GM12878 (cell line): ENCODE measurements at regions not wholly inside any gene's neighbourhood (a gene's known extent, or its start where the extent isn't known, plus 50 kb on each side); places are given as distances from the start of the nearest gene placed in this dataset.

Experiments
- ASH2L ChIP-seq: fragments of 300-600, 200-600 bp; sonication (generic); IDR thresholded peaks from 2 replicates; pipeline ENCODE4 v1.6.1; 2017; ENCODE audit warnings: low read depth, mild to moderate bottlenecking, borderline replicate concordance
- ATF7 ChIP-seq: fragments of 450-650 bp; IDR thresholded peaks from 2 replicates; pipeline ENCODE4 v1.6.1; 2016; ENCODE audit warnings: low read depth, mild to moderate bottlenecking
- CBFB ChIP-seq: IDR thresholded peaks from 2 replicates; pipeline ENCODE4 v1.6.1; 2016; ENCODE audit warnings: antibody characterized with exemption, low read depth
- IKZF1 ChIP-seq: fragments of 450-650 bp; conservative IDR thresholded peaks from 2 replicates; pipeline ENCODE4 v1.6.1; 2017; ENCODE audit warnings: antibody characterized with exemption, mild to moderate bottlenecking
- JUND ChIP-seq: IDR thresholded peaks from 2 replicates; pipeline ENCODE4 v1.6.1; 2012; ENCODE audit warnings: low read depth, mild to moderate bottlenecking, low read length, improper control_type of control experiment, moderate library complexity
- NBN ChIP-seq: fragments of 450-650 bp; IDR thresholded peaks from 2 replicates; pipeline ENCODE4 v1.6.1; 2016
- NFYA ChIP-seq: IDR thresholded peaks from 2 replicates; pipeline ENCODE4 v1.6.1; 2011; ENCODE audit warnings: low read depth, mild to moderate bottlenecking, low read length, improper control_type of control experiment, borderline replicate concordance
- PAX5 ChIP-seq: IDR thresholded peaks from 2 replicates; pipeline ENCODE4 v1.6.1; 2011; ENCODE audit warnings: low read depth, low read length, borderline replicate concordance
- PAX8 ChIP-seq: fragments of 450-650 bp; IDR thresholded peaks from 2 replicates; pipeline ENCODE4 v1.6.1; 2017; ENCODE audit warnings: mild to moderate bottlenecking, moderate library complexity
- SPI1 ChIP-seq: IDR thresholded peaks from 2 replicates; pipeline ENCODE4 v1.6.1; 2011; ENCODE audit warnings: low read depth, mild to moderate bottlenecking, low read length, moderate library complexity, borderline replicate concordance; ENCODE audit not compliant: insufficient read depth
- SRF ChIP-seq, 2 experiments: IDR thresholded peaks; 2 replicates each; pipeline ENCODE4 v1.6.1; 2011; ENCODE audit warnings: low read depth in 2 of 2, low read length in 2 of 2, mild to moderate bottlenecking in 1 of 2, moderate library complexity in 1 of 2
- TBL1XR1 ChIP-seq: IDR thresholded peaks from 2 replicates; pipeline ENCODE4 v1.6.1; 2012; ENCODE audit warnings: low read depth, low read length, improper control_type of control experiment
- TCF12 ChIP-seq: IDR thresholded peaks from 2 replicates; pipeline ENCODE4 v1.6.1; 2011; ENCODE audit warnings: low read depth, mild to moderate bottlenecking, low read length
- YY1 ChIP-seq: IDR thresholded peaks from 2 replicates; pipeline ENCODE4 v1.6.1; 2011; ENCODE audit warnings: low read depth, mild to moderate bottlenecking, low read length
- ZNF24 ChIP-seq: fragments of 450-650 bp; IDR thresholded peaks from 2 replicates; pipeline ENCODE4 v1.6.1; 2017; ENCODE audit warnings: antibody characterized with exemption, mild to moderate bottlenecking
- ZZZ3 ChIP-seq: IDR thresholded peaks from 2 replicates; pipeline ENCODE4 v1.6.1; 2011; ENCODE audit warnings: low read depth; ENCODE audit not compliant: control insufficient read depth, insufficient read length
- TF ChIP-seq, protein P1 (sequence below): fragments of 450-650 bp; IDR thresholded peaks from 2 replicates; pipeline ENCODE4 v1.6.1; 2017; ENCODE audit warnings: mild to moderate bottlenecking, low read depth, inconsistent platforms; ENCODE audit not compliant: poor library complexity, severe bottlenecking
- TF ChIP-seq, protein P2 (sequence below): fragments of 450-650 bp; IDR thresholded peaks from 2 replicates; pipeline ENCODE4 v1.6.1; 2014; ENCODE audit warnings: mild to moderate bottlenecking
- TF ChIP-seq, protein P3 (sequence below): fragments of 450-650 bp; IDR thresholded peaks from 2 replicates; pipeline ENCODE4 v1.6.1; 2018; ENCODE audit warnings: mild to moderate bottlenecking, low read depth, moderate library complexity; ENCODE audit not compliant: partially characterized antibody
- TF ChIP-seq, protein P4 (sequence below): fragments of 450-650 bp; formaldehyde crosslinking; IDR thresholded peaks from 2 replicates; pipeline ENCODE4 v1.4.0; 2022; ENCODE audit warnings: mild to moderate bottlenecking, moderate library complexity
- TF ChIP-seq, protein P5 (sequence below): fragments of 450-650 bp; IDR thresholded peaks from 2 replicates; pipeline ENCODE4 v1.6.1; 2016; ENCODE audit warnings: mild to moderate bottlenecking

DNA sequence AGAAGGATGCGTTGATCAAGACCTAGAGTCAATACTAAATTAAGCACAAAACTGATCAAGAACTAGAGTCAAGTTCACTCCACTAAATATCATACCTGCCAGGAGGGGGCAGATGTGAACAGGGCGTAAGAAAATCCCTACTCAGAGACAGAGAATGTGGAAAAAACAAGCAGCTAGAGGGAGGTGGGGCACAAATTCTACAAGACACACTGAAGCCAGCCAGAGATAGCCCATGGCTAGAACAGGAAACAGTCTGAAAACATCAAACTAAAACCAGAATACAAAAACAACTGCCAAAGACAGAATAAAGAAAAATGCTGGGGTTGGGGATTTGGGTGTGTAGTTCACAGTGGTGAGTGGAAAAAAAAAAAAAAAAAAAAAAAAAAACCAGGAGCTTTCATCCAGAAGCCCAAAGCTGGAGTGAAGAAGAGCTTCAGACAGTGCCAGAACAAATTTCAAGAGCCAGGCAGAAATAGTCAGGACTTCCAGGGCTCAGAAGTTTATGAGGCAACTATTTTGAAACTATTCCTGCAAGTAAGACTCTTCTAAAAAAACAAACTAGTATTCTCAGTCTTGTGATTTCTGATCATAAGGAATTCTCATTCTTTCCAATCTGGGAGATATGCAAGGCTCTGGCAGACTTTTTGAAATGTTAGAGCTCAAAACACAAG is 118.3 kb downstream of the CCDC71L start (continued):
- TF ChIP-seq, protein P1, sequence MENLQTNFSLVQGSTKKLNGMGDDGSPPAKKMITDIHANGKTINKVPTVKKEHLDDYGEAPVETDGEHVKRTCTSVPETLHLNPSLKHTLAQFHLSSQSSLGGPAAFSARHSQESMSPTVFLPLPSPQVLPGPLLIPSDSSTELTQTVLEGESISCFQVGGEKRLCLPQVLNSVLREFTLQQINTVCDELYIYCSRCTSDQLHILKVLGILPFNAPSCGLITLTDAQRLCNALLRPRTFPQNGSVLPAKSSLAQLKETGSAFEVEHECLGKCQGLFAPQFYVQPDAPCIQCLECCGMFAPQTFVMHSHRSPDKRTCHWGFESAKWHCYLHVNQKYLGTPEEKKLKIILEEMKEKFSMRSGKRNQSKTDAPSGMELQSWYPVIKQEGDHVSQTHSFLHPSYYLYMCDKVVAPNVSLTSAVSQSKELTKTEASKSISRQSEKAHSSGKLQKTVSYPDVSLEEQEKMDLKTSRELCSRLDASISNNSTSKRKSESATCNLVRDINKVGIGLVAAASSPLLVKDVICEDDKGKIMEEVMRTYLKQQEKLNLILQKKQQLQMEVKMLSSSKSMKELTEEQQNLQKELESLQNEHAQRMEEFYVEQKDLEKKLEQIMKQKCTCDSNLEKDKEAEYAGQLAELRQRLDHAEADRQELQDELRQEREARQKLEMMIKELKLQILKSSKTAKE = peak; percentile 27
- TF ChIP-seq TCF12 (no peak), TBL1XR1 (no peak), PAX5 (no peak), CBFB (no peak), ZNF24 (no peak), YY1 (0 out of 2 replicates have a peak, but pooled peaks have one; percentile 43), ATF7 (no peak), IKZF1 (no peak), SRF (IDR thresholded peaks at IDR 0.05; ENCODE audit: low read depth in 2 of 2, low read length in 2 of 2) (no peak), JUND (no peak), PAX8 (no peak), NFYA (no peak), SPI1 (no peak), ASH2L (no peak), NBN (peak; percentile 58; the same call in 1 of the 2 replicates), ZZZ3 (no peak)
- TF ChIP-seq, protein P2, sequence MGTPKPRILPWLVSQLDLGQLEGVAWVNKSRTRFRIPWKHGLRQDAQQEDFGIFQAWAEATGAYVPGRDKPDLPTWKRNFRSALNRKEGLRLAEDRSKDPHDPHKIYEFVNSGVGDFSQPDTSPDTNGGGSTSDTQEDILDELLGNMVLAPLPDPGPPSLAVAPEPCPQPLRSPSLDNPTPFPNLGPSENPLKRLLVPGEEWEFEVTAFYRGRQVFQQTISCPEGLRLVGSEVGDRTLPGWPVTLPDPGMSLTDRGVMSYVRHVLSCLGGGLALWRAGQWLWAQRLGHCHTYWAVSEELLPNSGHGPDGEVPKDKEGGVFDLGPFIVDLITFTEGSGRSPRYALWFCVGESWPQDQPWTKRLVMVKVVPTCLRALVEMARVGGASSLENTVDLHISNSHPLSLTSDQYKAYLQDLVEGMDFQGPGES = no peak
- TF ChIP-seq, protein P3, sequence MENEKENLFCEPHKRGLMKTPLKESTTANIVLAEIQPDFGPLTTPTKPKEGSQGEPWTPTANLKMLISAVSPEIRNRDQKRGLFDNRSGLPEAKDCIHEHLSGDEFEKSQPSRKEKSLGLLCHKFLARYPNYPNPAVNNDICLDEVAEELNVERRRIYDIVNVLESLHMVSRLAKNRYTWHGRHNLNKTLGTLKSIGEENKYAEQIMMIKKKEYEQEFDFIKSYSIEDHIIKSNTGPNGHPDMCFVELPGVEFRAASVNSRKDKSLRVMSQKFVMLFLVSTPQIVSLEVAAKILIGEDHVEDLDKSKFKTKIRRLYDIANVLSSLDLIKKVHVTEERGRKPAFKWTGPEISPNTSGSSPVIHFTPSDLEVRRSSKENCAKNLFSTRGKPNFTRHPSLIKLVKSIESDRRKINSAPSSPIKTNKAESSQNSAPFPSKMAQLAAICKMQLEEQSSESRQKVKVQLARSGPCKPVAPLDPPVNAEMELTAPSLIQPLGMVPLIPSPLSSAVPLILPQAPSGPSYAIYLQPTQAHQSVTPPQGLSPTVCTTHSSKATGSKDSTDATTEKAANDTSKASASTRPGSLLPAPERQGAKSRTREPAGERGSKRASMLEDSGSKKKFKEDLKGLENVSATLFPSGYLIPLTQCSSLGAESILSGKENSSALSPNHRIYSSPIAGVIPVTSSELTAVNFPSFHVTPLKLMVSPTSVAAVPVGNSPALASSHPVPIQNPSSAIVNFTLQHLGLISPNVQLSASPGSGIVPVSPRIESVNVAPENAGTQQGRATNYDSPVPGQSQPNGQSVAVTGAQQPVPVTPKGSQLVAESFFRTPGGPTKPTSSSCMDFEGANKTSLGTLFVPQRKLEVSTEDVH = no peak
- TF ChIP-seq, protein P4, sequence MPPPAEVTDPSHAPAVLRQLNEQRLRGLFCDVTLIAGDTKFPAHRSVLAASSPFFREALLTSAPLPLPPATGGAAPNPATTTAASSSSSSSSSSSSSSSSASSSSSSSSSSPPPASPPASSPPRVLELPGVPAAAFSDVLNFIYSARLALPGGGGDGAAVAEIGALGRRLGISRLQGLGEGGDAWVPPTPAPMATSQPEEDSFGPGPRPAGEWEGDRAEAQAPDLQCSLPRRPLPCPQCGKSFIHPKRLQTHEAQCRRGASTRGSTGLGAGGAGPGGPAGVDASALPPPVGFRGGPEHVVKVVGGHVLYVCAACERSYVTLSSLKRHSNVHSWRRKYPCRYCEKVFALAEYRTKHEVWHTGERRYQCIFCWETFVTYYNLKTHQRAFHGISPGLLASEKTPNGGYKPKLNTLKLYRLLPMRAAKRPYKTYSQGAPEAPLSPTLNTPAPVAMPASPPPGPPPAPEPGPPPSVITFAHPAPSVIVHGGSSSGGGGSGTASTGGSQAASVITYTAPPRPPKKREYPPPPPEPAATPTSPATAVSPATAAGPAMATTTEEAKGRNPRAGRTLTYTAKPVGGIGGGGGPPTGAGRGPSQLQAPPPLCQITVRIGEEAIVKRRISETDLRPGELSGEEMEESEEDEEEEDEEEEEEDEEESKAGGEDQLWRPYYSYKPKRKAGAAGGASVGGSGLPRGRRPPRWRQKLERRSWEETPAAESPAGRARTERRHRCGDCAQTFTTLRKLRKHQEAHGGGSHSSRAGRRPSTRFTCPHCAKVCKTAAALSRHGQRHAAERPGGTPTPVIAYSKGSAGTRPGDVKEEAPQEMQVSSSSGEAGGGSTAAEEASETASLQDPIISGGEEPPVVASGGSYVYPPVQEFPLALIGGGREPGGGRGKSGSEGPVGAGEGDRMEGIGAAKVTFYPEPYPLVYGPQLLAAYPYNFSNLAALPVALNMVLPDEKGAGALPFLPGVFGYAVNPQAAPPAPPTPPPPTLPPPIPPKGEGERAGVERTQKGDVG = no peak
- TF ChIP-seq, protein P5, sequence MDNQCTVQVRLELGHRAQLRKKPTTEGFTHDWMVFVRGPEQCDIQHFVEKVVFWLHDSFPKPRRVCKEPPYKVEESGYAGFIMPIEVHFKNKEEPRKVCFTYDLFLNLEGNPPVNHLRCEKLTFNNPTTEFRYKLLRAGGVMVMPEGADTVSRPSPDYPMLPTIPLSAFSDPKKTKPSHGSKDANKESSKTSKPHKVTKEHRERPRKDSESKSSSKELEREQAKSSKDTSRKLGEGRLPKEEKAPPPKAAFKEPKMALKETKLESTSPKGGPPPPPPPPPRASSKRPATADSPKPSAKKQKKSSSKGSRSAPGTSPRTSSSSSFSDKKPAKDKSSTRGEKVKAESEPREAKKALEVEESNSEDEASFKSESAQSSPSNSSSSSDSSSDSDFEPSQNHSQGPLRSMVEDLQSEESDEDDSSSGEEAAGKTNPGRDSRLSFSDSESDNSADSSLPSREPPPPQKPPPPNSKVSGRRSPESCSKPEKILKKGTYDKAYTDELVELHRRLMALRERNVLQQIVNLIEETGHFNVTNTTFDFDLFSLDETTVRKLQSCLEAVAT = 0 out of 2 replicates have a peak, but pooled peaks have one; percentile 57
